Stimulated activated CD4-positive, alpha-beta T cell treated with anti-CD3 and anti-CD28 coated beads, Interleukin-15, amount 100 ng/mL, for 1 hour (primary cell): ENCODE measurements at regions not wholly inside any gene's neighbourhood (a gene's known extent, or its start where the extent isn't known, plus 50 kb on each side); places are given as distances from the start of the nearest gene placed in this dataset.
A peak's percentile ranks its signal among the peaks of the same experiment; 100 is the strongest.

Experiments
- DNase-seq, 2 donors: peaks; one replicate each; pipeline ENCODE4 v3.0.0-alpha.2; 2020; ENCODE audit warnings: low read depth in 1 of 2, low spot score in 1 of 2

DNA sequence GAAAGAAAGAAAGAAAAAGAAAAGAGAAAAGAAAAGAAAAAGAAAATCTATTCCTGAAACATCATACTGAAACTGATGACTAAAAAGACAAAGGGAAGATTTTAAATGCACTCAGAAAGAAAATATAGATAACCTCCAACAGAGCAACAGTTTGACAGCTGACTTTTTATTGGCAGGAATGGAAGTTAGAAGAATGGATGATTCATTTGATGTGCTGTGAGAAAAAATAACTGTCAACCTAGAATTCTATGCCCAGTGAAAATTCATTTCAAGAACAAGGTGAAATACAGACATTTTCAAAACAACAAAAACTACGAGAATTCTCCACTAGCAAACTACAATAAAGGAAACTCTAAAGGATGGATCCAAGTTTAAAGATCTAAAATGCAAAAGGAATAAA, 50.5 kb upstream of the HSPA12A start:
- DNase-seq: no peak

DNA sequence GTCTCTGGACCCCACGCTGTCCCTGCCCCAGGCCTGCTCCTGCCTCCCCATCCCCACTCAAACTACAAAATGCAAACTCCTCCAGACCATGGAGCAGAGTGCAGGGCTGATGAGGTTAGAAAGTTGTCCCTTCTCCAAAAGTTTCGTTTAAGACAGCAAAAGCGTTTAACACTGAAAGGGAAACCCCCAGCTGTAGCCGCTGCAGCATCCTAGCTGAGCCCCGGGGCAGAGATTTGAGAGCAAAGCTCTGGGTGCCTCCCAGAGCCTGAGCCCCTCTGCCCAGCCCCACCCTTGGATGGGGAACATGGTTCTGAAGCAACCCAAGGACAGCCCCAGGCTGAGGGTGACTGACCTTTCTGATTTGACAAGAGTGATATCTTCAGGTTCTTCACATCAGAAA, 52.8 kb upstream of the ENO4 start:
- DNase-seq: no peak

DNA sequence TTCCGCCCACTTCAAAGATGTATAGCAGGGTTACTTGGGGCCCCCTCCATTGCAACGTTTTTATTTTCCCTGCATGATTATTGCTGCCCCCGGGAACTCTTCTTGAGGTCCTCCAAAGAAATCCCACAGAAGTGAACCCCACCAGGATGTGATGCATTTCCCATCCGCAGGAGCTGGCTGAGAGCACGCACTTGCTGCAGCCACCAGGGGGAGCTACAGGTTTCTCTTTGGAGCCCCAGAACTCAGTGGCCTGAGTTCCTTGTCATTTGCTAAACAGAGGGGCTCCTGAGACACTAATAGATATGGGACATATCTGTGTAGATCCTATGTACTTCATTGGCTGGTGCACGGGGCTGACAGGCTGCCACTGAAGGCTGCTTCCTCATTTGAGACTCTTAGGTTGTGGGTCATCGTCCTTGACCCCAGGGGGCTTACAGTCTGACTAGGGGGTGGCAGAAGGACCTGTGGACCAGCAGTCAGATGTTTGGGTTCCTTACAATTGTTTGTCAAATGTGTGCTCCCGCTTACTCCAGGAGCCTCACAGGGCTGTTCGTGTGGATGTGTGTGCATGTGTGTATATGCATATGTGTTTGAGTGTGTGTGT, 52.3 kb upstream of the ENO4 start:
- peak in 1 of 2 donors; percentile 42 for DNase-seq

DNA sequence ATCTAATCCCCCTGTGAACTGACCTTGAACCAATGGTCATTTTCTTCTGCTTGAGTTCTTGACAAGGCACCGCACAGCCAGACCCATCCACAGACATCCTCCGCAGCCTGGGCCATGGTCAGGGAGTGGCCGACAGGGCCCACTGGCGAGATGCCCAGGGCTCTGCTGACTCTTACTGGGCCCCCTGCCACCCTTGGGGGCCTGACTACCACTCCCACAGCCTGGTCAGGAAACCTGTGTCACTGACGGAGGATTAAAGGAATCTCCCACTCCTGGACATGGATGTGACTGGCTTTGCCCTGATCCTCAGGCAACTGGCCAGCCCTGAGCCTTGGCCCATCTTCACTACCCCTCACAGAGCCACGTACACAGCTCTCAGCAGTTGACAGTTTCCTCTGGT, 50.4 kb upstream of the ENO4 start:
- DNase-seq: no peak
